ENCODE measurements at regions not wholly inside any gene's neighbourhood (a gene's known extent, or its start where the extent isn't known, plus 50 kb on each side); places are given as distances from the start of the nearest gene placed in this dataset.

- intact Hi-C loops (cut with DNase I): no loop called here
- 50% methylated on average over 3 of the region's 3 CpGs for WGBS (ENCODE audit: insufficient coverage, low coverage, low lambda C conversion rate, missing lambda C conversion rate)
- TF ChIP-seq CTCF (IDR thresholded peaks at IDR 0.05) (no peak), POLR2A (IDR thresholded peaks at IDR 0.05) (no peak)
- no peak for ATAC-seq
- no peak for DNase-seq
- no peaks in the 10 kb centered on the region for H3K36me3 ChIP-seq
- no peak overlapping the region for H3K27ac ChIP-seq
- H3K9me3 ChIP-seq: no peaks in the 10 kb centered on the region
- H3K4me3 ChIP-seq: no peak overlapping the region
- no peaks in the 10 kb centered on the region for H3K4me1 ChIP-seq
- peaks cover 0 to 4% of the 10 kb centered on the region in 2 donors for H3K27me3 ChIP-seq
Measured at GRCh38 chrX:26958261-26958660, 504.9 kb downstream of the PPP4R3C start.

- ATAC-seq (no peak), DNase-seq (no peak)
- Histone ChIP-seq H3K27ac (no peak overlapping the region), H3K27me3 (peaks cover 0 to 4% of the 10 kb centered on the region in 2 donors), H3K36me3 (no peaks in the 10 kb centered on the region), H3K4me1 (no peaks in the 10 kb centered on the region), H3K9me3 (no peaks in the 10 kb centered on the region), H3K4me3 (no peak overlapping the region)
- 9% methylated on average over 2 of the region's 2 CpGs for WGBS (ENCODE audit: insufficient coverage, low coverage, low lambda C conversion rate, missing lambda C conversion rate)
- no peak for TF ChIP-seq CTCF (IDR thresholded peaks at IDR 0.05)
- no peak for TF ChIP-seq POLR2A (IDR thresholded peaks at IDR 0.05)
- intact Hi-C loops (cut with DNase I): no loop called here
Measured at GRCh38 chrX:26954029-26954428, 509.1 kb downstream of the PPP4R3C start.

GRCh38 chrX:26952213-26952612 is 510.9 kb downstream of the PPP4R3C start:
- ATAC-seq (no peak), DNase-seq (no peak)
- intact Hi-C loops (cut with DNase I): no loop called here
- WGBS (ENCODE audit: insufficient coverage, low coverage, low lambda C conversion rate, missing lambda C conversion rate): 16% methylated on average over 2 of the region's 2 CpGs
- no peaks in the 10 kb centered on the region for H3K4me1 ChIP-seq
- H3K27me3 ChIP-seq: peaks cover 0 to 4% of the 10 kb centered on the region in 2 donors
- no peak overlapping the region for H3K27ac ChIP-seq
- no peak for TF ChIP-seq CTCF (IDR thresholded peaks at IDR 0.05)
- TF ChIP-seq POLR2A (IDR thresholded peaks at IDR 0.05): no peak
- no peaks in the 10 kb centered on the region for H3K9me3 ChIP-seq
- no peak overlapping the region for H3K4me3 ChIP-seq
- H3K36me3 ChIP-seq: no peaks in the 10 kb centered on the region

- peaks cover 0 to 6% of the 10 kb centered on the region in 2 donors for H3K27me3 ChIP-seq
- no peaks in the 10 kb centered on the region for H3K9me3 ChIP-seq
- no peaks in the 10 kb centered on the region for H3K36me3 ChIP-seq
- no peak overlapping the region for H3K4me3 ChIP-seq
- ATAC-seq: no peak
- H3K27ac ChIP-seq: no peak overlapping the region
- 8% methylated on average over 2 of the region's 2 CpGs for WGBS (ENCODE audit: insufficient coverage, low coverage, low lambda C conversion rate, missing lambda C conversion rate)
- no peak for DNase-seq
- intact Hi-C loops (cut with DNase I): no loop called here
- TF ChIP-seq POLR2A (IDR thresholded peaks at IDR 0.05): no peak
- no peak for TF ChIP-seq CTCF (IDR thresholded peaks at IDR 0.05)
- no peaks in the 10 kb centered on the region for H3K4me1 ChIP-seq
Measured at GRCh38 chrX:26927419-26927818, 535.7 kb downstream of the PPP4R3C start.

GRCh38 chrX:26925088-26925487 is 538.1 kb downstream of the PPP4R3C start:
- no peak overlapping the region for H3K27ac ChIP-seq
- H3K4me1 ChIP-seq: no peaks in the 10 kb centered on the region
- H3K27me3 ChIP-seq: peaks cover 0 to 6% of the 10 kb centered on the region in 2 donors
- intact Hi-C loops (cut with DNase I): no loop called here
- H3K4me3 ChIP-seq: no peak overlapping the region
- DNase-seq (no peak), ATAC-seq (no peak)
- H3K36me3 ChIP-seq: no peaks in the 10 kb centered on the region
- H3K9me3 ChIP-seq: no peaks in the 10 kb centered on the region
- TF ChIP-seq CTCF (IDR thresholded peaks at IDR 0.05): no peak
- TF ChIP-seq POLR2A (IDR thresholded peaks at IDR 0.05): no peak
